Prostate gland (tissue), 2 donors: ENCODE measurements at regions not wholly inside any gene's neighbourhood (a gene's known extent, or its start where the extent isn't known, plus 50 kb on each side); places are given as distances from the start of the nearest gene placed in this dataset.

ENCODE experiments used
- DNase-seq: peaks from one replicate; pipeline ENCODE4 v3.0.0-alpha.2; 2019; ENCODE audit warnings: low spot score
- H3K27ac ChIP-seq, 2 donors: fragments of 200-600 bp; sonication (generic); 2 replicates each; pipeline ENCODE4 v1.5.1; 2017 to 2019
- H3K27me3 ChIP-seq: fragments of 200-600 bp; sonication (generic); replicated peaks from 2 replicates; pipeline ENCODE4 v1.5.1; 2019; ENCODE audit not compliant: insufficient read depth
- H3K36me3 ChIP-seq, 2 donors: fragments of 200-600 bp; sonication (generic); 1 replicate in 1 of 2; 2 replicates in 1 of 2; pipeline versions ENCODE4 v1.5.1 to v1.8.1; 2017 to 2019
- H3K4me1 ChIP-seq: fragments of 200-600 bp; sonication (generic); replicated peaks from 2 replicates; pipeline ENCODE4 v1.5.1; 2019
- H3K4me3 ChIP-seq, 2 donors: fragments of 200-600 bp; sonication (generic); 2 replicates each; pipeline ENCODE4 v1.5.1; 2017 to 2019
- H3K9me3 ChIP-seq: fragments of 200-600 bp; sonication (generic); 2 replicates; pipeline ENCODE4 v1.5.1; 2017
- CTCF ChIP-seq, 4 experiments: fragments of 200-600 bp in 2 of 4; fragments of 450-650 bp in 2 of 4; sonication (generic) in 2 of 4; IDR thresholded peaks; 1 replicate in 3 of 4; 2 replicates in 1 of 4; pipeline ENCODE4 v1.5.1; 2016 to 2019; ENCODE audit warnings: antibody characterized with exemption in 4 of 4, mild to moderate bottlenecking in 2 of 4, moderate library complexity in 2 of 4
- POLR2A ChIP-seq: fragments of 450-650 bp; IDR thresholded peaks from one replicate; pipeline ENCODE4 v1.6.1; 2016; ENCODE audit warnings: antibody characterized with exemption, mild to moderate bottlenecking
- POLR2AphosphoS5 ChIP-seq: sonication (generic); formaldehyde crosslinking; IDR thresholded peaks from one replicate; pipeline ENCODE4 v1.6.1; 2017; ENCODE audit warnings: antibody characterized with exemption
- WGBS: methylation state at CpG from one replicate; pipeline ENCODE4 v1.1.5; 2018; 5-methylcytosine and 5-hydroxymethylcytosine counted together
- intact Hi-C: fragments of 100-400 bp; cut with DNase I; formaldehyde crosslinking; loops from one replicate; pipeline ENCODE4 v1.14.2; 2022

- Histone ChIP-seq H3K4me1 (no peaks in the 10 kb centered on the region), H3K36me3 (no peaks in the 10 kb centered on the region), H3K27me3 (no peaks in the 10 kb centered on the region), H3K4me3 (no peak overlapping the region), H3K27ac (no peak overlapping the region), H3K9me3 (no peaks in the 10 kb centered on the region)
- intact Hi-C loops = no loop called here
- no peak for DNase-seq
- 36% methylated on average over 3 of the region's 3 CpGs for WGBS
- no peak for TF ChIP-seq CTCF (IDR thresholded peaks at IDR 0.05)
- no peak for TF ChIP-seq POLR2AphosphoS5
- no peak for TF ChIP-seq POLR2A
Observed at GRCh38 chr6:91654357-91654756, 1067.5 kb upstream of the MAP3K7 start.

GRCh38 chr6:91653895-91654294 is 1067.0 kb upstream of the MAP3K7 start:
- 60% methylated on average over 5 of the region's 5 CpGs for WGBS
- TF ChIP-seq POLR2AphosphoS5 = no peak
- TF ChIP-seq CTCF (IDR thresholded peaks at IDR 0.05) = no peak
- no peak for TF ChIP-seq POLR2A
- Histone ChIP-seq H3K4me1 (no peaks in the 10 kb centered on the region), H3K4me3 (no peak overlapping the region), H3K36me3 (no peaks in the 10 kb centered on the region), H3K27me3 (no peaks in the 10 kb centered on the region), H3K27ac (no peak overlapping the region), H3K9me3 (no peaks in the 10 kb centered on the region)
- intact Hi-C loops = no loop called here
- no peak for DNase-seq

- 71% methylated on average over 6 of the region's 6 CpGs for WGBS
- Histone ChIP-seq H3K36me3 (no peaks in the 10 kb centered on the region), H3K4me3 (no peak overlapping the region), H3K9me3 (no peaks in the 10 kb centered on the region), H3K27ac (no peak overlapping the region), H3K27me3 (no peaks in the 10 kb centered on the region), H3K4me1 (no peaks in the 10 kb centered on the region)
- TF ChIP-seq POLR2A (no peak), CTCF (IDR thresholded peaks at IDR 0.05) (no peak), POLR2AphosphoS5 (no peak)
- no peak for DNase-seq
- intact Hi-C loops = no loop called here
Observed at GRCh38 chr6:91653076-91653723, 1066.3 kb upstream of the MAP3K7 start.

- Histone ChIP-seq H3K36me3 (no peaks in the 10 kb centered on the region), H3K27me3 (no peaks in the 10 kb centered on the region), H3K9me3 (no peaks in the 10 kb centered on the region), H3K4me1 (no peaks in the 10 kb centered on the region), H3K27ac (no peak overlapping the region), H3K4me3 (no peak overlapping the region)
- TF ChIP-seq POLR2A (no peak), POLR2AphosphoS5 (no peak), CTCF (IDR thresholded peaks at IDR 0.05) (no peak)
- WGBS = 20% methylated on average over 1 of the region's 1 CpG
- no peak for DNase-seq
- intact Hi-C loops = no loop called here
Observed at GRCh38 chr6:91646649-91647048, 1059.8 kb upstream of the MAP3K7 start.

- Histone ChIP-seq H3K27me3 (no peaks in the 10 kb centered on the region), H3K27ac (no peak overlapping the region), H3K4me1 (no peaks in the 10 kb centered on the region), H3K4me3 (no peak overlapping the region), H3K36me3 (no peaks in the 10 kb centered on the region), H3K9me3 (no peaks in the 10 kb centered on the region)
- intact Hi-C loops = no loop called here
- TF ChIP-seq POLR2AphosphoS5 = no peak
- no peak for TF ChIP-seq CTCF (IDR thresholded peaks at IDR 0.05)
- 59% methylated on average over 2 of the region's 2 CpGs for WGBS
- no peak for DNase-seq
Observed at GRCh38 chr6:91645811-91646210, 1058.9 kb upstream of the MAP3K7 start.
